AML-193 (cell line): ENCODE measurements at regions not wholly inside any gene's neighbourhood (a gene's known extent, or its start where the extent isn't known, plus 50 kb on each side); places are given as distances from the start of the nearest gene placed in this dataset.

Experiments used
- DNase-seq, 2 experiments: peaks; one replicate each; lab custom pipeline; 2025; lab: John Stamatoyannopoulos, UW

DNA sequence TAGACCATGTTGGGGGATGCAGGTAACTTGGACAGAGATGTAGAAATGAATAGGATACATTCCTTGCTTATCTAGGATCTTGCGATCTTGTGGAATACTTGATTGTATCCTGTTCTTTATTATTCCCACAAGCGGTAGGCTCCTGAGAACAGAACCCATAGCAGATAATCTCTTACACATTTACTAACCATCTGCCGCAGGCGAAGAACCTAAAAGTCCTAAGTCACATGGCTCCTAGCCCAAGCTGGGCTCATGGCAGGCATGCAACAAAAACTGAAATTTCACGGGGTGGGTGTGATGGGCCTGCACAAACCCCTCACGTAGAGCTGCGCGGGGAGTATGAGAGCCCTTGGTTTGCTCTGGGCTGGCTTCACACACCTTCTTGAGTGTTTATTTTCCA is 177.4 kb upstream of the NECTIN1 start:
- no peak for DNase-seq

GRCh38 chr11:119905162-119905561 is 176.2 kb upstream of the NECTIN1 start:
- DNase-seq: no peak

DNA sequence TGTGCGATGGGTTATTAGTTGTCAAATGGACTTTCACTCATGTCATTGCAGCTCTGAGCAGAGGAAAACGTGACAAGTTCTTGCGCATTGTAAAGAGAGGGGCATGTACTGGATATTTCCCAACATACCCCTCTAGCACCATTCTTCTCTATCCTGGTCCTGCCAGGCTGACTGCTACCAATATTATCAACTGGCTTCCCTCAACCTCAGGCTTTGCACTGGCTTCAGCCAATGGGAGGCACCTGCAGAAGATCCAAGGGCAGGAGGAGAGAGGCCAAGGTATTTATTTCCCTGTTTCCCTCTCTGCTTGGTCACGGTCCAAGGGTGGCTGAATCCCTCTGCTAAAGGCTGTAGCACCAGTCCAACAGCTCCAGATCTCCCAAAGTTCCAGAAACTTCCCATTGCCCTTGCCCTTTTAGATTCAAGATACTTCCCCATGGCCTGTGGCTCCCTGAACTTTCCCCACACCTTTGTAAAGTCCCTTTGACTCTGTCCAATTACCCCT is 175.6 kb upstream of the NECTIN1 start:
- DNase-seq: no peak

GRCh38 chr11:119903821-119904220 is 174.8 kb upstream of the NECTIN1 start:
- DNase-seq: no peak

DNA sequence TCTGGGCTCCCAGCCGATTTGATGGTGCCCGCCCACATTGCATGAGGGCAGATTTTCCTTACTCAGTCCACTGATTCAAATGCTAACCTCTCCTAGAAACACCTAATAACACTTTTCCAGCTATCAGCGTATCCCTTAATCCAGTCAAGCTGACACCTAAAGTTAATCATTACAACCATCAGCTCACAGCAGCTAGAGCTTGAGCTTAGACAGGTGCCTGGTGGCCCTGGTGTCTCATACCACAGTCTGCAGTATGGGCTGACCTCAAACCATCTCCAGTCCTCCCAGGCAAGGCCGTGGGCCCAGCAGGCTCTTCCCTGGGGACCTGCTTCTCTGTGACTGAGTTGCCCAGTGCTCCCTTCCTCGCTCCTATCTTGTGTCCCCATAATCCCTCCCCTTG is 174.4 kb upstream of the NECTIN1 start:
- DNase-seq: no peak

DNA sequence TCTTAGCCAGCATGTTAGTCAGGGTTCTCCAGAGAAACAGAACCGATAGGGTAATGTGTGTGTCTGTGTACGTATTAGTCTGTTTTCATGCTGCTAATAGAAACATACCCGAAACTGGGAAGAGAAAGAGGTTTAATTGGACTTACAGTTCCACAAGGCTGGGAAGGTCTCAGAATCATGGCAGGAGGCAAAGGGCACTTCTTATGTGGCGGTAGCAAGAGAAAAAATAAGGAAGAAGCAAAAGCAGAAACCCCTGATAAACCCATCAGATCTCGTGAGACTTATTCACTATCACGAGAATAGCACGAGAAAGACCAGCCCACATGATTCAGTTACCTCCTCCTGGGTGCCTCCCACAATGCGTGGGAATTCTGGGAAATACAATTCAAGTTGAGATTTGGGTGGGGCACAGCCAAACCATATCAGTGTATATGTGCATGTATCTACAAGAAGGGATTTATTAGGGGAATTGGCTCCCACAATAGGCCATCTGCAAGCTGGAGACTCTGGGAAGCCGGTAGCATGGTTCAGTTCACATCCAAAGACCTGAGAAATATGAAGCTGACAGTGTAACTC is 173.7 kb upstream of the NECTIN1 start:
- DNase-seq: no peak

DNA sequence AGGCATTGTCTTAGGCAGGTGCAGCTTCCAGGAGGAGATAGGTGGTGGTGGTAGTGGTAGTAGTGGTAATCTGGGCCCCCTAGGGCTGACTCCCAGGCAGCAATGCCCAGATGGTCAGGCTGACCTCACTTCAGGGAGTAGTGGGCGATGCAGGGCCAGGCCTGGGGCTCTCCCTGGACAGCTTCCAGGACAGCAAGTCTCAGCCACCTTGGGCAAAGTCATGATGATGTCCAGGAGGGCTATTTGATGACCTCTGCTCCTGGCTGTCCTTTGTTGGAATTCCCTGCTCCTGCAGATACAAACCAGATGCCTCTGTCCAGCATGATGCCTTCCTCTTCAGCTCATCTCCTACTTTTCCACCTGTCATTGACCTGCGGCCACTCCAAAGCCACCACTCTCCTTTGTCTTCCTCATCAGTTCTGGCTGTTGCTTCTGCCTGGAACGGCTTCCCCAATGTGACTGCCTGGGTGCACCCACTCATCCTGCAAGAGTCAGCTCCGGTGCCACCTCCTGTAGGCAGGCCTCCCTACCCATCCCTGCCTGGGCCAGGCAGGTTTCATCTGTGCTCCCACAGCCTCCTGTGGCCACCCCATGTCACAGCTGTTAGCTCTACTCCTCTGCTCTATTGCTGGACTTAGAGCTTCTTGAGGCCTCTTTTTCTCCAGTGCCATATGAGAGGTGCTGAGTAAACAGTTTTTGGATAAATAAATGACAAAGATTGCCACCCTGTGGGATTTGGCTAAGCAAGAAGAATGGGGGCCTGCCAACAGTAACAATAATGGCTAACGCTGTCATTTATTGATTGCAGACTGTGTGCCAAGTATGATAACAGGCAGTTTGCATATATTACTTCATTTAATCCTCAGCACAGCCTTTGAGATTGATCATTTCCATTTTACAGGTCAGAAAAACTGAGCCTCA is 172.9 kb upstream of the NECTIN1 start:
- no peak for DNase-seq

DNA sequence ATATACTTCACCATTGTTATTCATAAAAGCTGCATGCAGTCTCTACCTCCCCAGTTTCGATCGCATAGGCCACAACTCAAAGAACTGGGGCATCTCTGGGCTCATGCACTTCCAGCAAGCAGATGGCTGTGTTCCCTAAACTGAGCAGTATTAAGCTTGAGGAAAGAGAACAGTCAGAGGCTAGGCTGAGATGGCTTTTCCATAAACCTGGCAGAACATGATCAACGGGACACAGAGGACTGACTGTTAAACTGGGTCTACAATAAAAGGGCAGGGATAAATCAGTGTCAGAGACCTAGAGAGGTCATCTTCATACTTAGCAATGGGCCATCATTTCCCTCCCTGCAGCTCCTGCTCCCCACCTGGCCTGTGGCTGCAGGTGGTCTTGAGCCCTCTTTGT is 171.0 kb upstream of the NECTIN1 start:
- no peak for DNase-seq

- no peak for DNase-seq
These were observed 168.6 kb upstream of the NECTIN1 start for GRCh38 chr11:119897576-119897975.

- no peak for DNase-seq
These were observed 168.0 kb upstream of the NECTIN1 start for GRCh38 chr11:119897046-119897440.

DNA sequence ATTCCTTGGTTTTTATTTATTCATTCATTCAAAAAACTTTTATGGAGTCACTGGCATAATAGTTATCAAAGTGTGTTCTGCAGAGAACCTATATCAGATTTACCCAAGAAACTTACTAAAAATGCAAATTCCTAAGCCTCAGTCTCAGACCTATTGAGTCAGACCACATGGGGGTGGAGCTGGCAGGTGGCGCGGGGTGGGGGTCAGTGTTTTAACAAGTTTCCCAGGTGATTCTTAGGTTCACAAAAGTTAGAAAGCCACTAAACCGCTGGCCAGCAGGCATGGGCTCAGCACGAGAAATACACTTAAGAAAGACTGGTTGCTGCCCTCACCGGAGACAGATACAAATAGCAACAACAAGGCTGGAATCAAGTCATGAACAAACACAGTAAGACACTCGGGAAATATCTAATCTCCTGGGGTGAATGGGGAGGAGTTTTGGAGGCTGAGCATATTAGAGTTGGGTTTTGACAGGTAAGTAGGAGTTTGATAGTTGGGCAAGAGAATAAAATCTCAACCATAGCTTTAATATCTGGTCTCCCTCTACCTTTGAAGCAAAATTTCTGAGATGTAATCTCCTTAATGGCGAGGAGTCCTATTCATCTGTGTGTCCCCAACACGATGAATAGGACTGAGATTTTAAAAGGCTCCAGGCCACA is 167.5 kb upstream of the NECTIN1 start:
- DNase-seq: no peak

- DNase-seq: no peak
These were observed 167.0 kb upstream of the NECTIN1 start for GRCh38 chr11:119895981-119896380.

DNA sequence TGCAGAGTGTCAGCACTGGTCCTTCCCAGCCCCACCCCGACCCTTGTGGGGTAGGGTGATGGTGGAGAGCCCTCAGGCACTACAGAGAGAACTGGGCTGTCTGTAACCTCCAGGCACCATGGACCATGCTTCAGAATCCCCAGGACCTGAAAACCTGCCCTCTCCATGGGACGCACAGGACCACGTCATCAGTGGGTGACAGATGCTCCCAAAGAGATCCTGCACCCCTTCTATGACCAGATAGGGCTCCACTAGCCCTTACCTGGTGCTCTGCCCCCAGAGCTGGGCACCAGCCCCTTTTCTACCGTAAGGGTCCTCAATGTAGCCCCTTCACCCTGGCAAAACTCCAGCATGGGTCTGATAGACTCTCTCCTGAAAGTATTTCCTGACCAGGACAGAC is 165.9 kb upstream of the NECTIN1 start:
- DNase-seq: no peak

- DNase-seq: no peak
These were observed 163.4 kb upstream of the NECTIN1 start for GRCh38 chr11:119892311-119892808.

- DNase-seq: no peak
These were observed 162.2 kb upstream of the NECTIN1 start for GRCh38 chr11:119891055-119891768.

GRCh38 chr11:119890466-119890865 is 161.5 kb upstream of the NECTIN1 start:
- DNase-seq: no peak

DNA sequence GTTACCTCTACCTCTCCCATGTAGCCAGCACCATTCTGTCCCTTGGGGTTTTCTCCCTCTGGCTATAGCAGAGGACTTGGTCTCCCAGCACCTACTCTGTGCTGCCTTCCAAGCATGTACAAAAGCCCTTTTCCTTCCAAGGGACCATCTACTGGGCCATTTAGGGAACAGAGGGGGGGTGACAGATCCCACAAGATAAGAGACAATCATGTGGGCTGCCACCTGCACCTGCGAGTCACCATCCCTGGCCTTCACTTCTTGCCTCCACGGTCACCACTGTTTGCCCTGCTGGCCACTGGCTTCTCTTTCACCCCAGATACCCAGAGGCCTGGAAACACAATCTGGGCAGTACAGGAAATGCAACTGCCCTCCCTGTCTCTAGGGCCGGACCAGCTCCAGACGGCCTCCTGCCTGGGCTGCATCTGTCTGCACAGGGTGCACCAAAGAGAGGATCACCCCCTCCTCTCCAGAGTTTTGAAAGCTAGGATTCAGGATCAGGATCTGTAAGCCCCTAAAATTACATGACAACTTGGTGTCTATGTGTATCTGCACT is 160.8 kb upstream of the NECTIN1 start:
- DNase-seq: no peak

DNA sequence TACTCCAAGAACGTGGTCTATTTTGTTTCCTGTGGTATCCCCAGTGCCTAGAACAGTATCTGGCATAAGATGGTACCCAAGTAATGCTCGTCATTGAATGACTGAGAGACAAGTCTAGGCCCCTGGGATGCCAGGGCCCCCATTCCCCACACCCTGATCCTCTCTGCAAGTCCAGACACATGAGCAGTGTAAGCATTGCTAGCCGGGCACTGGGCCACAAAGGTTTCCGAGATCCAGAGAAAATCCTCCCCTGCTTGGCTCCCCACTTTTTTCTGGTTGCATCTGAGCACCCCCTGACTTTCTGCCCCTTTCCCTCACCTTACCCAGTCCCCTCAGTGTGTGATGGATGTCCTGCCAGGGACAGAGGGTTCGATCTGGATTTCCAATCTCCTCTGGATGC is 160.1 kb upstream of the NECTIN1 start:
- DNase-seq: no peak

GRCh38 chr11:119888119-119888518 is 159.1 kb upstream of the NECTIN1 start:
- DNase-seq: no peak

- no peak for DNase-seq
These were observed 157.7 kb upstream of the NECTIN1 start for GRCh38 chr11:119886667-119887230.

- no peak for DNase-seq
These were observed 157.0 kb upstream of the NECTIN1 start for GRCh38 chr11:119885861-119886567.
